Smooth muscle cell (in vitro differentiated cells): ENCODE measurements at regions not wholly inside any gene's neighbourhood (a gene's known extent, or its start where the extent isn't known, plus 50 kb on each side); places are given as distances from the start of the nearest gene placed in this dataset.
A peak's percentile ranks its signal among the peaks of the same experiment; 100 is the strongest.

Experiments used
- DNase-seq: peaks from one replicate; lab custom pipeline; 2025; ENCODE audit not compliant: unreplicated experiment; lab: John Stamatoyannopoulos, UW
- H2AFZ ChIP-seq: fragments of 200-600 bp; sonication (generic); 2 replicates; pipeline ENCODE4 v1.6.0; 2016; ENCODE audit warnings: antibody characterized with exemption, low read depth, mild to moderate bottlenecking
- H3F3A ChIP-seq: fragments of 200-600 bp; sonication (generic); 2 replicates; pipeline ENCODE4 v1.6.0; 2017; ENCODE audit warnings: antibody characterized with exemption, low read depth
- H3K27ac ChIP-seq: fragments of 200-600 bp; sonication (generic); 2 replicates; pipeline ENCODE4 v1.5.1; 2016; ENCODE audit warnings: low read depth, mild to moderate bottlenecking
- H3K27me3 ChIP-seq: fragments of 200-600 bp; sonication (generic); 2 replicates; pipeline ENCODE4 v1.6.1; 2016; ENCODE audit warnings: low read depth, mild to moderate bottlenecking
- H3K36me3 ChIP-seq: fragments of 200-600 bp; sonication (generic); 2 replicates; pipeline ENCODE4 v1.5.1; 2016; ENCODE audit warnings: low read depth
- H3K4me1 ChIP-seq: fragments of 200-600 bp; sonication (generic); 2 replicates; pipeline ENCODE4 v1.5.1; 2016; ENCODE audit warnings: low read depth
- H3K4me2 ChIP-seq: fragments of 200-600 bp; sonication (generic); 2 replicates; pipeline ENCODE4 v1.6.0; 2016; ENCODE audit warnings: mild to moderate bottlenecking
- H3K4me3 ChIP-seq: fragments of 200-600 bp; sonication (generic); 2 replicates; pipeline ENCODE4 v1.5.1; 2016; ENCODE audit warnings: mild to moderate bottlenecking
- H3K79me2 ChIP-seq: fragments of 200-600 bp; sonication (generic); 2 replicates; pipeline ENCODE4 v1.6.0; 2016; ENCODE audit warnings: low read depth, mild to moderate bottlenecking
- H3K9ac ChIP-seq: fragments of 200-600 bp; sonication (generic); 2 replicates; pipeline ENCODE4 v1.6.0; 2016; ENCODE audit warnings: low read depth
- H3K9me3 ChIP-seq: fragments of 200-600 bp; sonication (generic); replicated peaks from 2 replicates; pipeline ENCODE4 v1.5.1; 2016; ENCODE audit warnings: low read depth
- H4K20me1 ChIP-seq: fragments of 200-600 bp; sonication (generic); 2 replicates; pipeline ENCODE4 v1.6.0; 2016; ENCODE audit warnings: low read depth
- WGBS: methylation state at CpG from one replicate; pipeline ENCODE4 v1.1.7; 2016; ENCODE audit warnings: low lambda C conversion rate; 5-methylcytosine and 5-hydroxymethylcytosine counted together
- TF ChIP-seq, protein P1 (sequence below): fragments of 200-600 bp; sonication (generic); IDR thresholded peaks from 2 replicates; pipeline ENCODE4 v1.5.1; 2017; ENCODE audit warnings: borderline replicate concordance, mild to moderate bottlenecking, antibody characterized with exemption; ENCODE audit not compliant: insufficient read depth, poor library complexity, severe bottlenecking

GRCh38 chr22:22106855-22107254 is 124.3 kb upstream of the TOP3B start:
- H2AFZ ChIP-seq: no peak overlapping the region
- no peak overlapping the region for H3K9ac ChIP-seq
- no peaks in the 10 kb centered on the region for H4K20me1 ChIP-seq
- no peak overlapping the region for H3K4me3 ChIP-seq
- no peaks in the 10 kb centered on the region for H3K36me3 ChIP-seq
- no peak for DNase-seq
- no peaks in the 10 kb centered on the region for H3K79me2 ChIP-seq
- TF ChIP-seq, protein P1, sequence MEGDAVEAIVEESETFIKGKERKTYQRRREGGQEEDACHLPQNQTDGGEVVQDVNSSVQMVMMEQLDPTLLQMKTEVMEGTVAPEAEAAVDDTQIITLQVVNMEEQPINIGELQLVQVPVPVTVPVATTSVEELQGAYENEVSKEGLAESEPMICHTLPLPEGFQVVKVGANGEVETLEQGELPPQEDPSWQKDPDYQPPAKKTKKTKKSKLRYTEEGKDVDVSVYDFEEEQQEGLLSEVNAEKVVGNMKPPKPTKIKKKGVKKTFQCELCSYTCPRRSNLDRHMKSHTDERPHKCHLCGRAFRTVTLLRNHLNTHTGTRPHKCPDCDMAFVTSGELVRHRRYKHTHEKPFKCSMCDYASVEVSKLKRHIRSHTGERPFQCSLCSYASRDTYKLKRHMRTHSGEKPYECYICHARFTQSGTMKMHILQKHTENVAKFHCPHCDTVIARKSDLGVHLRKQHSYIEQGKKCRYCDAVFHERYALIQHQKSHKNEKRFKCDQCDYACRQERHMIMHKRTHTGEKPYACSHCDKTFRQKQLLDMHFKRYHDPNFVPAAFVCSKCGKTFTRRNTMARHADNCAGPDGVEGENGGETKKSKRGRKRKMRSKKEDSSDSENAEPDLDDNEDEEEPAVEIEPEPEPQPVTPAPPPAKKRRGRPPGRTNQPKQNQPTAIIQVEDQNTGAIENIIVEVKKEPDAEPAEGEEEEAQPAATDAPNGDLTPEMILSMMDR: no peak
- H3K4me1 ChIP-seq: no peaks in the 10 kb centered on the region
- H3K9me3 ChIP-seq: no peaks in the 10 kb centered on the region
- H3F3A ChIP-seq: no peaks in the 10 kb centered on the region
- no peak overlapping the region for H3K27ac ChIP-seq
- H3K4me2 ChIP-seq: no peak overlapping the region
- peaks cover 26% of the 10 kb centered on the region for H3K27me3 ChIP-seq

DNA sequence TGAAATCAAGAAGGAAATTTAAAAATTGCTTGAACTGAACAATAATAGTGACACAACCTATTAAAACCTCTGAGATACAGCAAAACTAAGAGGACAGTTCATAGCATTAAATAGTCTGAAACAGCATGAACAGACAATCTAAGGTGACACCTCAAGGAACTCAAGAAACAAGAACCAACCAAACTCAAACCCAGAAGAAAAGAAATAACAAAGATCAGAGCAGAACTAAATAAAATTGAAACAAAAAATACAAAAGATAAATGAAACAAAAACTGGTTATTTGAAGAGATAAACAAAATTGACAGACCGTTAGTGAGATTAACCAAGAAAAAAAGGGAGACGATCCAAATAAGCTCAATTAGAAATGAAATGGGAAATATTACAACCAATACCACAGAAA is 122.8 kb upstream of the TOP3B start:
- H3K9ac ChIP-seq: no peak overlapping the region
- no peaks in the 10 kb centered on the region for H3K9me3 ChIP-seq
- no peak overlapping the region for H3K4me3 ChIP-seq
- H3K27ac ChIP-seq: no peak overlapping the region
- no peak for DNase-seq
- no peaks in the 10 kb centered on the region for H3K36me3 ChIP-seq
- H3F3A ChIP-seq: no peaks in the 10 kb centered on the region
- H2AFZ ChIP-seq: no peak overlapping the region
- TF ChIP-seq, protein P1: no peak
- 93% methylated on average over 2 of the region's 2 CpGs for WGBS
- H4K20me1 ChIP-seq: no peaks in the 10 kb centered on the region
- H3K79me2 ChIP-seq: no peaks in the 10 kb centered on the region
- no peak overlapping the region for H3K4me2 ChIP-seq
- no peaks in the 10 kb centered on the region for H3K4me1 ChIP-seq
- peaks cover 26% of the 10 kb centered on the region for H3K27me3 ChIP-seq

DNA sequence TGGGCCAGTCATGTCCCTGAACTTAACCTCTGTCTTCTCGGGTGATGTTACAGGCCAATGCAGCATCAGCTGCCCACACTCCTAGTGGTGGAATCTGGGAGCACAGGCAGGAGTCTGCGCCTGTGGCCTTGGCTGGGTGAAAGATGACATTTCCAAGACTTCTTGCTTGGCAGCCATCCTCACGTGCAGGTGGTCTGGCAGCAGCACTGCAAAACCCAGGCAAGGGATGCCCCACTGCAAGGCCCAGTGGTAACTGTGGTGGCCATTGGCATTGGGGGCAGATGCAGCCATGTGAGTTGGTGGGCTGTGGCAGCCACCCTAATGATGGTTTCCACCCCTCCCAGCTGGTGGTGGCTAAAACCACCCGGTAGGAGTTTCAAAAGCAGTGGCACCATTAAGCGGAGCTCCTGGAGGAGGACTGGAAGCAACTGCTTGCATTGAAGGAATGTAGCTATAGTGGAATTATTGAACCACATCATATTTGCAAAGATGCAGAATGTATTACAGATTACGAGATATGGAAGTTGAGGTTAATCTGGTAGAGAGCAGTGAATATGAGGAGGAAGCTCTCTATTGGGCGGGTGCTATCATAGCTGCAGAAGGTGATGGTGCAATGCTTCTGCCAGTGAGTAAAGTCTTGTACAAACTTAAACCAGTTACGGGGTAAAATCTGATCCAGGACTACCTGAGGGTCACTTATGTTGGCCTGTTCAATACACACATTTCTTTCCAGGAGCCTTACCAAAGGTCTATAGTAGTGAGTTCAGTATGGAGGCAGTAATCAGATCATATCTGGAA is 120.7 kb upstream of the TOP3B start:
- peaks cover 38% of the 10 kb centered on the region for H3K27me3 ChIP-seq
- H3K79me2 ChIP-seq: no peaks in the 10 kb centered on the region
- no peak overlapping the region for H3K4me3 ChIP-seq
- H3K4me1 ChIP-seq: no peaks in the 10 kb centered on the region
- no peaks in the 10 kb centered on the region for H3K36me3 ChIP-seq
- H3F3A ChIP-seq: no peaks in the 10 kb centered on the region
- H3K27ac ChIP-seq: no peak overlapping the region
- no peak overlapping the region for H3K4me2 ChIP-seq
- H2AFZ ChIP-seq: no peak overlapping the region
- no peak for DNase-seq
- no peaks in the 10 kb centered on the region for H3K9me3 ChIP-seq
- 68% methylated on average over 8 of the region's 8 CpGs for WGBS
- no peak overlapping the region for H3K9ac ChIP-seq
- no peaks in the 10 kb centered on the region for H4K20me1 ChIP-seq
- TF ChIP-seq, protein P1: peak; percentile 27
